Hepatic stellate cell (primary cell): ENCODE measurements at regions not wholly inside any gene's neighbourhood (a gene's known extent, or its start where the extent isn't known, plus 50 kb on each side); places are given as distances from the start of the nearest gene placed in this dataset.

ENCODE experiments used
- DNase-seq: peaks from one replicate; pipeline ENCODE4 v3.0.0; 2011; ENCODE audit warnings: low spot score

- DNase-seq: no peak
Measured at GRCh38 chr22:48154943-48155240, 1392.4 kb downstream of the TBC1D22A start.

DNA sequence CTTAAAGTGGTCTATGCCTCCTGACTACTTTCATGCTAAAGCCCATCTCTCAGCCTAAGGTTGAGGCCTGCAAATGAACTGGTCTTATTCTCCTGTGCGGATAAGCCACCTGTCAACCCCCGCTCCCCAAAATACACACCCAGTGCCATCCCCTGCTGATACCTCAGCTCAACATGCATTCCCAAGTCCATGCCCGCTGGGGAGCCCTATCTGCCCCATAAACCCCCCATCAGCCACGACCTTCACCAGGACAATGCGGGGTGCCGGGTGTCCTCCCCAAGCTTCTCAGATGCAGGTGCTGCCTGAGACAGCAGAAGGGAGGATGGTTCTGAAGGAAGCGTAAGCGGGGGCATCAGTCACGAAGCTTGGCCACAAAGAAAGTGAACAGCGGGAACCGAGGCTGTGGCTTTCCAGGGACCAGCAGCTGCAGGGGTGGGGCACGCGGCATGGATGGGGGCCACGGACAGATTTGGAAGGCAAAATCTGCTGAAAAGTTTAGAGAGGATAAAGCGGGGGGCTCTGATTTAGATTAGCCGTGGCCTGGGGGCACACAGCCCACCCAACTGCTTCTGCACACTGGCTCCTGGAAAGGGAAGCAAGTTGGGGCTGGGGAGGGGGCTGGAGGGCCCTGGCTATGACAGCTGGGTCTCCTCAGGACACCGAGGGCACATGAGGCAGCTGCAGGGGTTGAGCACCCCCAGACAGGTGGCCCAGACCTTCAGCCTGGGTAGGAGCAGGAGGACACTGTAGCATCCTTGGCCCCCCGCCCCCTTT lies 1391.9 kb downstream of the TBC1D22A start:
- DNase-seq: no peak

GRCh38 chr22:48153726-48154125 lies 1391.3 kb downstream of the TBC1D22A start:
- DNase-seq: no peak

DNA sequence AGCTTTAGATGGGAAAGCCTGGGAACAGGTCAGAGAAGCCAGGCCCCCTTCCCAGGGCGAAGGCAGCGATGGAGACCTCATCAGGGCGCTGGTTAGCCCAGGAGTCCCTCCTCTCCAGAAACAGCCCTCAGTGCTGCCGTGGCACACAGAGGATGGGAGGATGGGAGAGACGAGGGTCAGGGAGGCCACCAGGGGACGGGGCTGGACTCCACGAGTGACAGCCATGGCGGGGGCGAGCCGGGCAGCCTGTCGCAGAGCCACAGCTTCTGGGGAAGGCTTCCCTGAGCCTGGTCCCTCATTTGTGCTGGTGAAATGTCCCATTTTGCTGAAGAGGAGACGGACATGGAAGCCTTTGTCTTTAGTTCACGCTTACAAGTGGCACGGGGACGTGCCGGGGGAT lies 1390.5 kb downstream of the TBC1D22A start:
- no peak for DNase-seq

- no peak for DNase-seq
Measured at GRCh38 chr22:48152164-48152775, 1389.8 kb downstream of the TBC1D22A start.

DNA sequence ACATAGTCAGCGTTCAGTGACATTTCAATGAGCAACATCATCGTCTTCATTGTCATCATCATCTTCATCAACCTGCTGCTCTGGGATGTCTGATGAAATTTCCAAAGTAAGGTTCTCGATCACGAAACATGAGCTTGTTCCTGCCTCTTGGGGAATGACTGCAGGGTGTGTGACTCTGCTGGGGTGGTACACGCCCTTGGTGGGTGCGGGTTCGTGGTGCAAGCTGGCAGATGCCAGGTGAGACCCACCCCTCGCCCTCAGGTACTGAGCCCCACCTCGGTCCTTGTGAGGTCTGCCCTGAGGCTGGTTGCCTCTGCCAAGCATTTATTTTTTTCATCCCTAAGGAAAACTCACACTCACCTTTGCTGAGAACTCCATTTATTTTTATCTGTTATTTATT lies 1389.2 kb downstream of the TBC1D22A start:
- no peak for DNase-seq

GRCh38 chr22:48147831-48148230 lies 1385.4 kb downstream of the TBC1D22A start:
- DNase-seq: no peak

DNA sequence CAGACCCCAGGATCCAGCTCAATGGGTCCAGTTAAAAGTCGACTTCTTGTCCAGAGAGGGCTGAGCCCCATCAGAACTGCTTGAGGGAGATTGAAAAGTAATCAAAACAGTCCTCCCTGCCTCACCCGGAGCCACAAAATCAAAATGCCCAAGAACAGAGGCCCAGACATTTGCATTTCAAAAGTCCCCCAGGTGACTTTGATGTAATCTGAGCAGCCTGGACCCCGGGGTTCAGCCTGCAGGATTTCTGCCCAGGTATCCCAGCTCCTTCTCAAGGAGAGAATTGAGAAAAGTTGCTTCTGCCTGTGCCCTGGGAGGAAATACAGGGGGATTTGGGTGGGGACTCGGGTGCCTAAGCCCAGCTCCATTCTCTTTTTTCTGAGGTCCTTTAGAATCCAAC lies 1385.0 kb downstream of the TBC1D22A start:
- no peak for DNase-seq

GRCh38 chr22:48146426-48146825 lies 1384.0 kb downstream of the TBC1D22A start:
- DNase-seq: no peak

DNA sequence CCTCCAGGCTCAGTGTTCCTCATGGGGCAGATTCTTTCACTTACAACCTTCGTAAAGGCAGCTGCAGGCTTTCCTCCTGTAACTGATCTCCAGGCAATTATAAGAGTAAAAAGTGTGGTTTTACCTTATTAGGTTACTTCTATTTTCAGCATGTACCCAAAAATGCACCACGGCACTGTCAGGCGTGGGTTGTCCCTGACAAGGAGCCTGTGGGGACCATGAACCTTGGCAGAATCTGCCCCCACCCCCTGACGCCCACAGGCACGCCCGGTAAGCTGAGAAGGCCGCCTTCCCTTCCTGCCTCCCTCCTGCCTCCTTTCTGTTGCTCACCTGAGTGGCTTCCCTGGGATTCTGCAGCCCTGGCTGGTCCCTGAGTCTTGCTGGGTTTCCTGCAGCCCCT lies 1383.3 kb downstream of the TBC1D22A start:
- DNase-seq: no peak

DNA sequence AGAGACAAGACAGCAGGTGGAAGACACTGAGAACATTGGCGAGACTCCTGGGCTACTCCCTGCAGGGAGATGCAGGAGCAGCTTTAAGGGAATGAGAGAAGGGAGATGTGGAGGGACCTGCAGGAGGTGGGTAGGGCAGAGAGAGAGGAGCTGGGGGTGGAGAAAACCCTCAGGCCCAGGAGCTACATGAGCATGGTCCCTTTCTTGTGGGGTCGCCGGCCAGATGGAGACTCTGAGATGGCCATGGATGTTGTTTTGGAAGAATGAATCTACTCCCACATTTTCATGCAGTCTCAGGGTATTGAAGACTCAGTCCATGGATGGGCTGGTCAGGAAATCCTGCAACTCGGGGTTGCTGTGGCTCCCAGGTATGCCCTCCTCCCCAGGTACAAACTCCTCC lies 1381.9 kb downstream of the TBC1D22A start:
- DNase-seq: no peak

DNA sequence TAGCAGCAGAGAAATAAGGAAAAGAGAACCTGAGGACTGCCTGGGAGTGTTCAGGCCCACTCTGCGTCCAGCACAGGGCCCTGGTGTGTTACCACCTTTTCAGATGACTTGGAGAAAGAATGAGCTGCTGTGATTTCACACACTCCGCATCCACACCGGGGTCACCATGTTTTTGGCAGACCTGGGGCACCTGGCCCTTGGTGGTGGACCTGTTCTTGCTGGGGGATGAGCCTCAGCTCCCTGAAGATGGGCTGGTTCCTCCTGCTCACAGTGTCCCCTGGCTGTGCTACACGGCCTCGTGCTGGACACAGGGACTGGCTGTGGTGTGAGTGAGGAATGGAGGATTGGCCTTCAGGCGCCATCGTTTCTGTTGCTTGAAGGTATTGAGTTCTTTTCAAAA lies 1381.4 kb downstream of the TBC1D22A start:
- no peak for DNase-seq

DNA sequence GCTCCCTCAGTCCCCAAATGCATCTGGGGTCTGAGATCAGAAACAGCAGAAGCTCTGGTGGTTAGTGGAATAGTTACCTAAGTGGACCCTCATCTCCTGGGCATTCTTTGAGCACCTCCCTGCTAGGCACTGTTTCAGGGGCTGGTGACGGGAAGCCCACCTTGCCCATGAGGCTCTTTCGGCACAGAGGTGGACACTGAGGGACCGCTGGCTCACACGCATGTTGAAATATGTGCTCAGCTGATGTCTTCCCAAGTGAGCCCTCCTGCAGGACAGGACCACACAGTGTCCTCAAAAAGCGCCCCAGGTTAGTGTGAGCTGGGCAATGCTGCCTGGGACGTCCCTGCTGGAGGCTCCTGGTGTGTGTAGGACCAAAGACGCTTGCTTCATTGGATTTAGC lies 1379.9 kb downstream of the TBC1D22A start:
- DNase-seq: no peak

DNA sequence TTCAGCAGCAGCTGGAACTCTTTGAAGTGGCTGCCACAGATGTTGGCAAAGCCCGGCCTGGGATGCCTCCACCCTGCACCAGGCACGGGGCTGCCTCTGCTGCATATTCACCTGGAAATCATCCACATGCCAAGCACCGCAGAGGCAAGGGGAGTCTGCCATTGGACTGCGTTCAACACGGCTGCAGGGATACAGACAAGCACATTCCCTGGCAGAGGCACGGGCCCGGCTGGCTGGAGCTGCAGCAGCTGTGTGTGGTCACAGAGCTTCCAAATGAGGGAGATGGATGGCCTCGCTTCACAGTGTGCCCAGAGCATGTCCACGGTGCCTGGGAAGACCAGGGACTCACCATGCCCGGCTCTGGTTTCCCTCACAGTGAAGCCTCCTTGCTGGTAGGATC lies 1378.9 kb downstream of the TBC1D22A start:
- no peak for DNase-seq

GRCh38 chr22:48140261-48140813 lies 1377.9 kb downstream of the TBC1D22A start:
- no peak for DNase-seq

DNA sequence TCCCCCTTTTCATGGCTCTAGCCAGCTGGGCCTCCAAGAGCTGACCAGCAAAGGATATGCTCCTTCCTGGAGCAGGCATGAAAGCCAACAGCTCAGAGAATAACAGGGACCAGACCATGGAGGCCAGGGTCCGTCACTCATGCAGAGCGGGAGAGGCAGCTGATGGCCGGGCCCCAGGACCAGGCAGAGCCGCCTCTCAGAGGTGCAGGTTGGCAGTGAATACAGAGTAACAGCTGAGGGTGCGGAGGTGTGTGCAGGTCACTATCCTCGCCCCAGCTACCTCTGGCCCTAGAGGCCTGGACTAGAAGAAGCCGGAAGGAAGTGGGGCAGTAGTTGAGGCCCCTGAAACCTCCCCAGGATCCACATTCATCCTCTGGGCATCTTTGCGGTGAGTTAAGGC lies 1377.3 kb downstream of the TBC1D22A start:
- no peak for DNase-seq

DNA sequence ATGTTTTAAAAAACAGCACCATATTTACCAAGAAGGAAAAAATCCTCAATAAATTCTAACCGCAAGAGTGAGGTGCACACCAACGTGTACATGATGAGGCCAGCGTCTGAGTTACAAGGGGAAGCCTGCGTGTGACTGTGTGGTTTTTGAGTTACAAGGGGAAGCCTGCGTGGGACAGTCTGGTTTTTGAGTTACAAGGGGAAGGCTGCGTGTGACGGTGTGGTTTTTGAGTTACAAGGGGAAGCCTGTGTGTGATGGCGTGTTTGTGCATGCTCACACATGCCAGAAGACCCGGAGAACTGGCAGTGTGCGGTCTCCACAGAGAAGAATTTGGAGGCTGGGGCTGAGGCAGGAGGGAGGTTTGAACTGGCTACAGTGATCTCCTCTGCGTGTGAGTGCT lies 1376.4 kb downstream of the TBC1D22A start:
- no peak for DNase-seq

- no peak for DNase-seq
Measured at GRCh38 chr22:48138427-48138826, 1376.0 kb downstream of the TBC1D22A start.

DNA sequence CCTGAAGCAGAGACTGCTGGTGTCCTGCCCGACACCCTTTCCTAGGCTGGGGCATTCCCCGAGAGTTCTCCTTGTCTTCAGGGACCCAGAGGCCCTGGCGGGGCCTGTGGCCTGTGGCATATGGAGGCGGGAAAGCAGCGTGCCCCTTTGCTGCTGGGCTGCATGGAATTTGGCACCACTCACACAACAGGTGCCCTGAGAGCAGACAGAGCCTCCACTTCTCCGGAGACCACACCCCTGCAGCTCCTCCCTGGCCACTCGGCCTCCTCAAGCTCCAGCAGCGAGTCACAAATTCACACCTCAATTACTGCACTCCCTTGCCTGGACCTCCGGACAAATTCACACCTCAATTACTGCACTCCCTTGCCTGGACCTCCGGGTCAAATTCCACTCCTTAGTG lies 1375.2 kb downstream of the TBC1D22A start:
- DNase-seq: no peak

GRCh38 chr22:48135592-48135991 lies 1373.1 kb downstream of the TBC1D22A start:
- no peak for DNase-seq

GRCh38 chr22:48125416-48125815 lies 1363.0 kb downstream of the TBC1D22A start:
- DNase-seq: no peak

- no peak for DNase-seq
Measured at GRCh38 chr22:48121984-48122383, 1359.5 kb downstream of the TBC1D22A start.

- DNase-seq: no peak
Measured at GRCh38 chr22:48118654-48119053, 1356.2 kb downstream of the TBC1D22A start.

DNA sequence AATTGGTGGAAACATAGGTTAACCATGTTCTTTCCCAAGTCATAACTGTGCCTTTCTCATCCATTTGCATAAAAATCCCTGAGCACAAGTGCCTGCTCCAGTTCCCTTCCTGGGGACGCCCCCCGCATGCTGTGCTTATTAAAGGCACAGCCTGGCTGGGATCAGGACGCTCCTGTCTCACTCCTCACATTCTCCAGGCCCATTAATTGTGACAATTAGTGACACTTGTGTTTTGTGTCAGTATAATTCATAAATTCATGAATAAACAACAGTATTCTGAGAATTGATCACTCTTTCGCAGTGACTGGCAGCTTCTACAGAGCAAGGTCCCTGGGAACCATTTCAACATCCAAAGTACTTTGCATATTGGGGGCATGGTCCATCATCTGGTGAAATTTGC lies 1354.4 kb downstream of the TBC1D22A start:
- no peak for DNase-seq
